H9 (cell line): ENCODE measurements at regions not wholly inside any gene's neighbourhood (a gene's known extent, or its start where the extent isn't known, plus 50 kb on each side); places are given as distances from the start of the nearest gene placed in this dataset.

ENCODE experiments used
- DNase-seq: peaks from one replicate; pipeline ENCODE4 v3.0.0-alpha.2; 2017
- H2AFZ ChIP-seq: one replicate; pipeline ENCODE4 v1.6.1; 2013; ENCODE audit warnings: mild to moderate bottlenecking, low read length, control low read depth, moderate library complexity
- H2AK5ac ChIP-seq: 2 replicates; pipeline ENCODE4 v1.6.1; 2013; ENCODE audit warnings: low read length, control low read depth, mixed read lengths; ENCODE audit not compliant: insufficient read length
- H2BK120ac ChIP-seq: one replicate; pipeline ENCODE4 v1.6.1; 2013; ENCODE audit warnings: low read depth, mild to moderate bottlenecking, low read length, control low read depth, inconsistent platforms; ENCODE audit not compliant: poor library complexity, severe bottlenecking
- H2BK12ac ChIP-seq: 2 replicates; pipeline ENCODE4 v1.6.1; 2013; ENCODE audit warnings: low read length, control low read depth, mixed read lengths, low read depth; ENCODE audit not compliant: insufficient read length
- H2BK15ac ChIP-seq: 2 replicates; pipeline ENCODE4 v1.6.1; 2013; ENCODE audit warnings: low read depth, low read length, control low read depth
- H2BK20ac ChIP-seq: one replicate; pipeline ENCODE4 v1.6.1; 2013; ENCODE audit warnings: low read depth, mild to moderate bottlenecking, low read length, control low read depth, inconsistent platforms; ENCODE audit not compliant: poor library complexity, severe bottlenecking
- H2BK5ac ChIP-seq: 2 replicates; pipeline ENCODE4 v1.6.1; 2013; ENCODE audit warnings: low read length, control low read depth, mixed read lengths; ENCODE audit not compliant: insufficient read length
- H3K14ac ChIP-seq: 2 replicates; pipeline ENCODE4 v1.6.1; 2013; ENCODE audit warnings: low read length, control low read depth; ENCODE audit not compliant: insufficient read depth
- H3K18ac ChIP-seq: 2 replicates; pipeline ENCODE4 v1.6.1; 2013; ENCODE audit warnings: low read depth, mild to moderate bottlenecking, mixed read lengths, low read length, control low read depth; ENCODE audit not compliant: insufficient read length
- H3K23ac ChIP-seq: 2 replicates; pipeline ENCODE4 v1.6.1; 2013; ENCODE audit warnings: low read length, control low read depth, mixed read lengths, low read depth; ENCODE audit not compliant: insufficient read length
- H3K23me2 ChIP-seq: 2 replicates; pipeline ENCODE4 v1.6.1; 2013; ENCODE audit warnings: low read depth, mild to moderate bottlenecking, mixed read lengths, low read length, control low read depth; ENCODE audit not compliant: insufficient read length, poor library complexity, severe bottlenecking
- H3K27ac ChIP-seq: 2 replicates; pipeline ENCODE4 v1.5.1; 2013; ENCODE audit warnings: low read length, control low read depth, mixed read lengths, low read depth; ENCODE audit not compliant: insufficient read length
- H3K27me3 ChIP-seq: 2 replicates; pipeline ENCODE4 v1.6.1; 2013; ENCODE audit warnings: low read length, control low read depth, inconsistent platforms; ENCODE audit not compliant: insufficient read depth
- H3K4ac ChIP-seq: 2 replicates; pipeline ENCODE4 v1.6.1; 2013; ENCODE audit warnings: low read depth, mild to moderate bottlenecking, control low read depth, inconsistent platforms, low read length, moderate library complexity
- H3K4me1 ChIP-seq: 2 replicates; pipeline ENCODE4 v1.6.1; 2013; ENCODE audit warnings: low read length, control low read depth, inconsistent platforms; ENCODE audit not compliant: insufficient read depth
- H3K4me2 ChIP-seq: 2 replicates; pipeline ENCODE4 v1.6.1; 2013; ENCODE audit warnings: low read length, control low read depth, mixed read lengths; ENCODE audit not compliant: insufficient read length, insufficient read depth
- H3K56ac ChIP-seq: 2 replicates; pipeline ENCODE4 v1.6.1; 2013; ENCODE audit warnings: low read depth, mild to moderate bottlenecking, mixed read lengths, low read length, control low read depth; ENCODE audit not compliant: insufficient read length
- H3K79me1 ChIP-seq: 2 replicates; pipeline ENCODE4 v1.6.1; 2013; ENCODE audit warnings: low read depth, mild to moderate bottlenecking, moderate library complexity, low read length, control low read depth, inconsistent platforms; ENCODE audit not compliant: insufficient read depth, poor library complexity, severe bottlenecking
- H3K79me2 ChIP-seq: 2 replicates; pipeline ENCODE4 v1.6.1; 2013; ENCODE audit warnings: low read length, control low read depth, inconsistent platforms; ENCODE audit not compliant: insufficient read depth
- H3K9ac ChIP-seq: 2 replicates; pipeline ENCODE4 v1.6.1; 2013; ENCODE audit warnings: low read length, control low read depth, mixed read lengths; ENCODE audit not compliant: insufficient read length; ENCODE audit errors: extremely low read depth
- H3K9me3 ChIP-seq: one replicate; pipeline ENCODE4 v1.6.1; 2013; ENCODE audit warnings: low read depth, low read length, inconsistent platforms; ENCODE audit not compliant: control insufficient read depth
- H3T11ph ChIP-seq: one replicate; pipeline ENCODE4 v1.6.1; 2013; ENCODE audit warnings: mild to moderate bottlenecking, low read length, control low read depth, inconsistent platforms
- H4K20me1 ChIP-seq: one replicate; pipeline ENCODE4 v1.6.1; 2013; ENCODE audit not compliant: control insufficient read depth, insufficient read length, insufficient read depth
- H4K5ac ChIP-seq: 2 replicates; pipeline ENCODE4 v1.6.1; 2013; ENCODE audit warnings: low read depth, mild to moderate bottlenecking, mixed read lengths, low read length, control low read depth; ENCODE audit not compliant: insufficient read length
- H4K8ac ChIP-seq: replicated peaks from 2 replicates; pipeline ENCODE4 v1.6.1; 2013; ENCODE audit warnings: low read length, control low read depth, mixed read lengths, low read depth; ENCODE audit not compliant: insufficient read length
- H4K91ac ChIP-seq: 2 replicates; pipeline ENCODE4 v1.6.1; 2013; ENCODE audit warnings: low read depth, mild to moderate bottlenecking, moderate library complexity, mixed read lengths, low read length, control low read depth; ENCODE audit not compliant: insufficient read length
- H3K27ac Mint-ChIP-seq, 3 experiments: 2 replicates in 2 of 3; 3 replicates in 1 of 3; pipeline ENCODE4 v1.8.0; 2020 to 2021; ENCODE audit warnings: mixed read lengths in 3 of 3, mild to moderate bottlenecking in 1 of 3, moderate library complexity in 1 of 3
- H3K27me3 Mint-ChIP-seq: 2 replicates; pipeline ENCODE4 v1.8.0; 2021; ENCODE audit warnings: low read depth, mild to moderate bottlenecking, moderate library complexity, mixed read lengths
- H3K36me3 Mint-ChIP-seq, 3 experiments: 2 replicates in 2 of 3; 3 replicates in 1 of 3; pipeline ENCODE4 v1.8.0; 2020 to 2021; ENCODE audit warnings: low read depth in 3 of 3, mixed read lengths in 3 of 3; ENCODE audit not compliant: insufficient read depth in 1 of 3
- H3K4me1 Mint-ChIP-seq, 2 experiments: 2 replicates each; pipeline ENCODE4 v1.8.0; 2020; ENCODE audit warnings: mixed read lengths in 2 of 2
- H3K4me3 Mint-ChIP-seq, 2 experiments: 2 replicates in 1 of 2; 3 replicates in 1 of 2; pipeline ENCODE4 v1.8.0; 2020 to 2021; ENCODE audit warnings: mild to moderate bottlenecking in 2 of 2, mixed read lengths in 2 of 2, moderate library complexity in 1 of 2
- H3K9me3 Mint-ChIP-seq, 2 experiments: 2 replicates in 1 of 2; 3 replicates in 1 of 2; pipeline ENCODE4 v1.8.0; 2020; ENCODE audit warnings: mild to moderate bottlenecking in 2 of 2, mixed read lengths in 2 of 2, moderate library complexity in 1 of 2
- CTCF ChIP-seq: fragments of 200-600 bp; sonication (generic); conservative IDR thresholded peaks from 3 replicates; pipeline ENCODE4 v1.8.0; 2021; ENCODE audit warnings: antibody characterized with exemption, mild to moderate bottlenecking
- WGBS: extraction: QIAGEN DNeasy Blood & Tissue Kit; methylation state at CpG from one replicate; pipeline ENCODE4 v1.1.7; 2013; ENCODE audit warnings: missing lambda C conversion rate, low lambda C conversion rate, mixed read lengths; ENCODE audit not compliant: insufficient read length; ENCODE audit errors: extremely low coverage; 5-methylcytosine and 5-hydroxymethylcytosine counted together

DNA sequence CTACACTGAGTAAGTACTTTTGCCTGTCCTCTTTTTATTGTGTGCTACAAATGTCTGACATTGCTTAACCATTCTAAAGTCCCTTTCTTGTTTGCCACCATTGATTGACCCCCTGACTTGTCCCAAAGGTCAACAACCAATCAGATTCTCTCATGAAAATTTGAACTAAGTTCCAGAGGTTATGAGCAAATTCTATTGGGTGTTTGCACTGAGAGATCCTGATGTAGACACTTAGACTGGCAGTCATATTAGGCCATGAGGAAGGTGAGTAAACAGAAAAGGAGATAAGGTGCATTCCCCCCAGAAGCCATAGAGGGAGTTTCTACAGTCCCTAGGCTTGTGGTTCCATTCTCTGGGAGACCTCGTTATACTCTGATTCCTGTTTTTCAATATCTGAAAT lies 101.3 kb upstream of the E2F8 start:
- Histone ChIP-seq H2AFZ (no peak overlapping the region), H3K9me3 (no peaks in the 10 kb centered on the region), H2BK20ac (no peak overlapping the region), H3K4me1 (no peaks in the 10 kb centered on the region), H4K20me1 (no peaks in the 10 kb centered on the region), H3K27me3 (peaks cover 23% of the 10 kb centered on the region; the same call in 1 of the 2 replicates), H2BK120ac (no peak overlapping the region), H3K23ac (no peak overlapping the region), H3K56ac (no peak overlapping the region), H4K8ac (no peak overlapping the region), H2BK5ac (no peak overlapping the region), H3K9ac (no peak overlapping the region), H2AK5ac (no peak overlapping the region), H3K27ac (no peak overlapping the region), H3K79me1 (no peaks in the 10 kb centered on the region), H3T11ph (no peak overlapping the region), H3K4me2 (no peak overlapping the region), H2BK15ac (no peak overlapping the region), H4K91ac (no peak overlapping the region), H3K23me2 (peaks cover 10% of the 10 kb centered on the region), H2BK12ac (no peak overlapping the region), H3K4ac (no peak overlapping the region), H3K18ac (no peak overlapping the region), H3K14ac (no peak overlapping the region), H4K5ac (no peak overlapping the region), H3K79me2 (no peaks in the 10 kb centered on the region)
- H3K27ac Mint-ChIP-seq, result no peak overlapping the region
- peaks cover 95% of the 10 kb centered on the region for H3K27me3 Mint-ChIP-seq
- H3K4me1 Mint-ChIP-seq, result peaks cover 11 to 13% of the 10 kb centered on the region in 2 experiments
- H3K36me3 Mint-ChIP-seq, result no peaks in the 10 kb centered on the region
- WGBS, result no CpG with 5 or more reads among the region's 1 CpG
- DNase-seq, result no peak
- TF ChIP-seq CTCF, result no peak
- H3K4me3 Mint-ChIP-seq, result no peak overlapping the region
- no peaks in the 10 kb centered on the region for H3K9me3 Mint-ChIP-seq
